Hindlimb muscle (tissue), 1 donor: ENCODE measurements at regions not wholly inside any gene's neighbourhood (a gene's known extent, or its start where the extent isn't known, plus 50 kb on each side); places are given as distances from the start of the nearest gene placed in this dataset.
"Not testable (repeated sequence)": the region's sequence is repeated elsewhere in the genome, so short reads cannot be mapped to it uniquely, and the experiment has no call there.

Experiments used
- DNase-seq: peaks from one replicate; pipeline ENCODE4 v3.0.0-alpha.2; 2013

GRCh38 chr22:49721211-49721763 is 106.4 kb downstream of the BRD1 start:
- DNase-seq, result no peak

GRCh38 chr22:49720279-49720959 is 107.3 kb downstream of the BRD1 start:
- DNase-seq, result no peak

- DNase-seq, result no peak
Observed at GRCh38 chr22:49719046-49719445, 108.6 kb downstream of the BRD1 start.

- DNase-seq, result no peak
Observed at GRCh38 chr22:49718396-49718795, 109.3 kb downstream of the BRD1 start.

- no peak for DNase-seq
Observed at GRCh38 chr22:49717322-49717919, 110.3 kb downstream of the BRD1 start.

- DNase-seq, result no peak
Observed at GRCh38 chr22:49716441-49716840, 111.2 kb downstream of the BRD1 start.

- DNase-seq, result no peak
Observed at GRCh38 chr22:49715450-49715849, 112.2 kb downstream of the BRD1 start.

GRCh38 chr22:49713003-49713402 is 114.7 kb downstream of the BRD1 start:
- DNase-seq, result no peak

- peak; percentile 31 for DNase-seq
Observed at GRCh38 chr22:49712195-49712791, 115.4 kb downstream of the BRD1 start.

GRCh38 chr22:49710746-49711145 is 116.9 kb downstream of the BRD1 start:
- DNase-seq, result no peak

- no peak for DNase-seq
Observed at GRCh38 chr22:49709464-49709863, 118.2 kb downstream of the BRD1 start.

GRCh38 chr22:49705972-49706352 is 121.7 kb downstream of the BRD1 start:
- no peak for DNase-seq

- no peak for DNase-seq
Observed at GRCh38 chr22:49705216-49705971, 122.3 kb downstream of the BRD1 start.

GRCh38 chr22:49704345-49705215 is 123.1 kb downstream of the BRD1 start:
- no peak for DNase-seq

- DNase-seq, result no peak
Observed at GRCh38 chr22:49703990-49704344, 123.7 kb downstream of the BRD1 start.

- no peak for DNase-seq
Observed at GRCh38 chr22:49703505-49703904, 124.2 kb downstream of the BRD1 start.

GRCh38 chr22:49702068-49702397 is 125.6 kb downstream of the BRD1 start:
- no peak for DNase-seq

- DNase-seq, result no peak
Observed at GRCh38 chr22:49701380-49702067, 126.1 kb downstream of the BRD1 start.

- no peak for DNase-seq
Observed at GRCh38 chr22:49699928-49700498, 127.7 kb downstream of the BRD1 start.

- DNase-seq, result no peak
Observed at GRCh38 chr22:49699476-49699875, 128.2 kb downstream of the BRD1 start.

GRCh38 chr22:49698616-49699015 is 129.1 kb downstream of the BRD1 start:
- not testable (repeated sequence) for DNase-seq
